Endodermal cell (in vitro differentiated cells): ENCODE measurements at regions not wholly inside any gene's neighbourhood (a gene's known extent, or its start where the extent isn't known, plus 50 kb on each side); places are given as distances from the start of the nearest gene placed in this dataset.

Source experiments
- DNase-seq: peaks from one replicate; pipeline ENCODE4 v3.0.0-alpha.2; 2017
- H3K27ac ChIP-seq: 2 replicates; pipeline ENCODE4 v1.5.1; 2013; ENCODE audit warnings: mild to moderate bottlenecking, low read depth, low read length, moderate library complexity
- H3K27me3 ChIP-seq: 2 replicates; pipeline ENCODE4 v1.6.1; 2013; ENCODE audit warnings: mild to moderate bottlenecking, low read length, moderate library complexity; ENCODE audit not compliant: insufficient read depth, control insufficient read depth, poor library complexity, severe bottlenecking
- H3K36me3 ChIP-seq: 2 replicates; pipeline ENCODE4 v1.7.0; 2013; ENCODE audit warnings: mild to moderate bottlenecking, low read length, moderate library complexity; ENCODE audit not compliant: control insufficient read depth, insufficient read depth
- H3K4me1 ChIP-seq: one replicate; pipeline ENCODE4 v1.7.0; 2013; ENCODE audit warnings: low read length; ENCODE audit not compliant: control insufficient read depth, insufficient read depth
- H3K4me3 ChIP-seq: 2 replicates; pipeline ENCODE4 v1.5.1; 2013; ENCODE audit warnings: mild to moderate bottlenecking, low read length, moderate library complexity
- H3K9ac ChIP-seq: 2 replicates; pipeline ENCODE4 v1.6.1; 2013; ENCODE audit warnings: mild to moderate bottlenecking, low read length, moderate library complexity; ENCODE audit not compliant: poor library complexity, severe bottlenecking; ENCODE audit errors: extremely low read depth
- H3K9me3 ChIP-seq: 2 replicates; pipeline ENCODE4 v1.6.1; 2013; ENCODE audit warnings: mild to moderate bottlenecking, low read length, moderate library complexity; ENCODE audit not compliant: control insufficient read depth
- H3K27ac Mint-ChIP-seq: 2 replicates; pipeline ENCODE4 v1.8.0; 2020; ENCODE audit warnings: mixed read lengths
- H3K27me3 Mint-ChIP-seq: 2 replicates; pipeline ENCODE4 v1.8.0; 2021; ENCODE audit warnings: mild to moderate bottlenecking, mixed read lengths; ENCODE audit not compliant: insufficient read depth
- H3K36me3 Mint-ChIP-seq: 2 replicates; pipeline ENCODE4 v1.8.0; 2020; ENCODE audit warnings: low read depth, mixed read lengths
- H3K4me1 Mint-ChIP-seq: 2 replicates; pipeline ENCODE4 v1.8.0; 2020; ENCODE audit warnings: mixed read lengths
- H3K4me3 Mint-ChIP-seq: 2 replicates; pipeline ENCODE4 v1.8.0; 2020; ENCODE audit warnings: mild to moderate bottlenecking, moderate library complexity, mixed read lengths
- H3K9me3 Mint-ChIP-seq: 2 replicates; pipeline ENCODE4 v1.8.0; 2020; ENCODE audit warnings: mild to moderate bottlenecking, mixed read lengths
- WGBS, 2 experiments: methylation state at CpG; one replicate each; pipeline versions ENCODE4 v1.1.5 to v1.1.7; 2013; ENCODE audit warnings: missing lambda C conversion rate in 2 of 2, mixed read lengths in 1 of 2; ENCODE audit not compliant: insufficient coverage in 1 of 2, insufficient read length in 1 of 2; 5-methylcytosine and 5-hydroxymethylcytosine counted together
- TF ChIP-seq, protein P1 (sequence below): fragments of 200-600 bp; sonication (generic); conservative IDR thresholded peaks from 2 replicates; pipeline ENCODE4 v1.5.0; 2021; ENCODE audit warnings: antibody characterized with exemption, mild to moderate bottlenecking

DNA sequence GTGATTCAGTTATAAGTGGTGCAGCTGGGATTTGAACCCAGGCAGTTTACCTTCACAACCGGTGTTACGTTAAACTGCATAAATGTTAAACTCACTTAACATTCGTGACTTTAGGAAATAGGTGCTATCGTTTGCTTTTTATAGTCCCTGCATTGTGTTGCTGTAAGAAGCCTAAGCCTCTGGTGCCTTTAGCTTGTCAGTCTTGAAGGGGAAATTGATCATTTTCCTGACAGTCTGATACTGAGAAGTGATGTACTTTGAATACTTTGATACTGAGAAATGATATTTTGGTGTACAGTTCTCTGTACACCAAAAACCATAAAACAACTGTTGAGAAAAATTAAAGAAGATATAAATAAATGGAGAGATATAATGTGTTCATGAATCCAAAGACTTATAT lies 52.5 kb upstream of the NEDD9 start:
- Histone ChIP-seq H3K9ac (no peak overlapping the region), H3K4me3 (no peak overlapping the region), H3K9me3 (no peaks in the 10 kb centered on the region), H3K36me3 (no peaks in the 10 kb centered on the region), H3K4me1 (no peaks in the 10 kb centered on the region), H3K27me3 (no peaks in the 10 kb centered on the region), H3K27ac (no peak overlapping the region)
- no peak for DNase-seq
- Mint-ChIP-seq H3K27ac (no peak overlapping the region), H3K9me3 (peaks cover 9% of the 10 kb centered on the region), H3K4me1 (peaks cover under 1% of the 10 kb centered on the region), H3K4me3 (no peak overlapping the region), H3K36me3 (no peaks in the 10 kb centered on the region), H3K27me3 (no peaks in the 10 kb centered on the region)
- TF ChIP-seq, protein P1, sequence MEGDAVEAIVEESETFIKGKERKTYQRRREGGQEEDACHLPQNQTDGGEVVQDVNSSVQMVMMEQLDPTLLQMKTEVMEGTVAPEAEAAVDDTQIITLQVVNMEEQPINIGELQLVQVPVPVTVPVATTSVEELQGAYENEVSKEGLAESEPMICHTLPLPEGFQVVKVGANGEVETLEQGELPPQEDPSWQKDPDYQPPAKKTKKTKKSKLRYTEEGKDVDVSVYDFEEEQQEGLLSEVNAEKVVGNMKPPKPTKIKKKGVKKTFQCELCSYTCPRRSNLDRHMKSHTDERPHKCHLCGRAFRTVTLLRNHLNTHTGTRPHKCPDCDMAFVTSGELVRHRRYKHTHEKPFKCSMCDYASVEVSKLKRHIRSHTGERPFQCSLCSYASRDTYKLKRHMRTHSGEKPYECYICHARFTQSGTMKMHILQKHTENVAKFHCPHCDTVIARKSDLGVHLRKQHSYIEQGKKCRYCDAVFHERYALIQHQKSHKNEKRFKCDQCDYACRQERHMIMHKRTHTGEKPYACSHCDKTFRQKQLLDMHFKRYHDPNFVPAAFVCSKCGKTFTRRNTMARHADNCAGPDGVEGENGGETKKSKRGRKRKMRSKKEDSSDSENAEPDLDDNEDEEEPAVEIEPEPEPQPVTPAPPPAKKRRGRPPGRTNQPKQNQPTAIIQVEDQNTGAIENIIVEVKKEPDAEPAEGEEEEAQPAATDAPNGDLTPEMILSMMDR, result no peak
- WGBS, 2 experiments, result 98% methylated on average over 4 of the region's 4 CpGs

DNA sequence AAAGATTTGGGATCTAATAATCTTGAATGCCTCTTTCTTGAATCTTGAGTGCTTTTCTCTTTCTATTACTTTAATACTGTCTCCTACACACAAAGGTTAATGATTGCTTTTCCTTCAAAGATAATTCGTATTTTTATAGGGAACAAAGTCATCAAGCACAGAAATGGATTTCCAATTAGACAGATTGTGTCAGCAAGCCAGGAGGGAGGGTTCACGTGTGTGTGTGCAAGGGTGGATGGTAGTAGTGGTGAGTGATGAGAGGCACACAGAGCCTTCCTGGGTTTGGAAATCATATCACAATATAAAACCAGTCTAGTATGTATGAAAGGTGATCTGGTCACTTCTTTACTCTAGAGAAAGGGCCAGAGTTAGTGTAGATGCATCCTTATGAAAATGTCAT lies 51.2 kb upstream of the NEDD9 start:
- Histone ChIP-seq H3K27me3 (no peaks in the 10 kb centered on the region), H3K9me3 (no peaks in the 10 kb centered on the region), H3K9ac (no peak overlapping the region), H3K27ac (no peak overlapping the region), H3K4me1 (peaks cover 3% of the 10 kb centered on the region), H3K36me3 (no peaks in the 10 kb centered on the region), H3K4me3 (no peak overlapping the region)
- Mint-ChIP-seq H3K4me3 (no peak overlapping the region), H3K4me1 (peaks cover 11% of the 10 kb centered on the region), H3K9me3 (peaks cover 9% of the 10 kb centered on the region), H3K27ac (no peak overlapping the region), H3K27me3 (no peaks in the 10 kb centered on the region), H3K36me3 (no peaks in the 10 kb centered on the region)
- DNase-seq, result no peak
- TF ChIP-seq, protein P1, result no peak
- 93% methylated on average over 2 of the region's 2 CpGs; no CpG with 5 or more reads in 1 of the 2 experiments for WGBS, 2 experiments

DNA sequence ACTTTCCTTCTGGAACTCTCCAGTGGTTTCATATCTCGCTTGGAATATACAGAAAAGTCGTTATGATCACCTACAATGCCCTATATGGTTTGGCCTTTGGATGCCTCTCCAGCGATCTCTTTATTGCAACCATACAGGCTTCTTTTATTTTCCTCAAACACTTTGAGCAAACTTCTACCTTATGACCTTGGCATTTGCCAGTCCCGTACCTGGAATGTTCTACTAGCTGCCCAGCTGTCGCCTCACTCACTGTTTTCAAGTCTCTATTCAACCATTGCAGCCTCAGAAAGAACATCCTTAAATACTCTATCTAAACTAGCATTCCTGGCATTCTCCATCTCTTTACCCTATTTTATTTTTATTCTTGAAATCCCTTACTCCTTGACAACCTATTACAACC lies 50.4 kb upstream of the NEDD9 start:
- Histone ChIP-seq H3K27ac (no peak overlapping the region), H3K9me3 (no peaks in the 10 kb centered on the region), H3K4me3 (no peak overlapping the region), H3K36me3 (no peaks in the 10 kb centered on the region), H3K27me3 (no peaks in the 10 kb centered on the region), H3K4me1 (peaks cover 6% of the 10 kb centered on the region), H3K9ac (no peak overlapping the region)
- Mint-ChIP-seq H3K27ac (no peak overlapping the region), H3K36me3 (no peaks in the 10 kb centered on the region), H3K9me3 (peaks cover 9% of the 10 kb centered on the region), H3K27me3 (no peaks in the 10 kb centered on the region), H3K4me3 (no peak overlapping the region), H3K4me1 (peaks cover 18% of the 10 kb centered on the region)
- DNase-seq, result no peak
- 83 to 87% methylated on average over 5 of the region's 5 CpGs for WGBS, 2 experiments
- TF ChIP-seq, protein P1, result no peak
